Panc1 (cell line): ENCODE measurements at regions not wholly inside any gene's neighbourhood (a gene's known extent, or its start where the extent isn't known, plus 50 kb on each side); places are given as distances from the start of the nearest gene placed in this dataset.
A peak's percentile ranks its signal among the peaks of the same experiment; 100 is the strongest.

ENCODE experiments used
- ATAC-seq: fragments of 200-7000 bp; cut with Tn5 transposase; 2 replicates; pipeline ENCODE4 v1.9.1; 2020; ENCODE audit warnings: mild to moderate bottlenecking, moderate library complexity
- BruUV-seq: library from RNA; stranded (reverse); fragments of 400-500 nt; replicated peaks from 2 replicates; lab custom pipeline; 2021; lab: Mats Ljungman, UMichigan
- CTCF ChIA-PET: fragments of 300-600 bp; sonication (Branson Sonifier 250); formaldehyde crosslinking; loops from one replicate; lab custom pipeline; 2022; ENCODE audit warnings: antibody characterized with exemption; lab: Charles Lee
- POLR2A ChIA-PET: fragments of 300-600 bp; sonication (Branson Sonifier 250); formaldehyde crosslinking; loops from one replicate; lab custom pipeline; 2022; ENCODE audit warnings: antibody characterized with exemption; lab: Charles Lee
- DNase-seq: peaks from one replicate; pipeline ENCODE4 v3.0.0-alpha.2; 2010; ENCODE audit warnings: low read depth, low spot score
- H3K27ac ChIP-seq: 2 replicates; pipeline ENCODE4 v1.5.1; 2011; ENCODE audit warnings: mild to moderate bottlenecking, low read length, inconsistent platforms
- H3K27me3 ChIP-seq: fragments of 200-500 bp; sonication (Bioruptor generic); 2 replicates; pipeline ENCODE4 v1.6.0; 2014; ENCODE audit warnings: low read length, inconsistent platforms; ENCODE audit not compliant: control insufficient read depth, insufficient read depth
- H3K36me3 ChIP-seq: fragments of 200-500 bp; sonication (Bioruptor generic); 2 replicates; pipeline ENCODE4 v1.5.1; 2014; ENCODE audit warnings: inconsistent platforms, mild to moderate bottlenecking, low read length, moderate library complexity; ENCODE audit not compliant: control insufficient read depth, insufficient read depth
- H3K4me1 ChIP-seq: 2 replicates; pipeline ENCODE4 v1.5.1; 2011; ENCODE audit warnings: inconsistent platforms, mild to moderate bottlenecking, low read length, moderate library complexity; ENCODE audit not compliant: control insufficient read depth, insufficient read depth
- H3K4me3 ChIP-seq, 2 experiments: 2 replicates each; pipeline ENCODE4 v1.5.1; 2011 to 2012; ENCODE audit warnings: low read depth in 2 of 2, low read length in 2 of 2, mild to moderate bottlenecking in 2 of 2, inconsistent platforms in 1 of 2, moderate library complexity in 1 of 2
- H3K9me3 ChIP-seq: fragments of 200-500 bp; sonication (Bioruptor generic); 2 replicates; pipeline ENCODE4 v1.5.1; 2014; ENCODE audit warnings: low read depth, mild to moderate bottlenecking, inconsistent platforms, low read length, moderate library complexity; ENCODE audit not compliant: control insufficient read depth, insufficient read depth
- POLR2AphosphoS5 ChIP-seq: IDR thresholded peaks from 2 replicates; pipeline ENCODE4 v1.6.1; 2012; ENCODE audit warnings: mild to moderate bottlenecking, low read depth, low read length, moderate library complexity
- SIN3A ChIP-seq: IDR thresholded peaks from 2 replicates; pipeline ENCODE4 v1.6.1; 2012; ENCODE audit warnings: low read depth, mild to moderate bottlenecking, low read length, moderate library complexity, borderline replicate concordance; ENCODE audit not compliant: insufficient read depth
- TCF7L2 ChIP-seq: IDR thresholded peaks from 2 replicates; pipeline ENCODE4 v1.6.1; 2011; ENCODE audit warnings: mild to moderate bottlenecking, low read depth, low read length, inconsistent platforms
- in situ Hi-C: cut with HindIII; loops from 2 replicates; pipeline ENCODE4 v1.10.0; 2016; ENCODE audit warnings: low sequenced_read_pairs, low pct_unique_long_range_greater_than_20kb
- intact Hi-C: fragments of 100-400 bp; cut with micrococcal nuclease; formaldehyde crosslinking; loops from one replicate; pipeline ENCODE4 v1.10.0; 2022; ENCODE audit not compliant: unreplicated experiment
- TF ChIP-seq, protein P1 (sequence below), 2 experiments: IDR thresholded peaks; 2 replicates each; pipeline ENCODE4 v1.6.1; 2011 to 2012; ENCODE audit warnings: low read depth in 2 of 2, control low read depth in 1 of 2, low read length in 1 of 2, mild to moderate bottlenecking in 1 of 2, moderate library complexity in 1 of 2; ENCODE audit not compliant: insufficient read depth in 1 of 2
- TF ChIP-seq, protein P2 (sequence below): fragments of 450-650 bp; IDR thresholded peaks from 2 replicates; pipeline ENCODE4 v1.5.1; 2017; ENCODE audit warnings: mild to moderate bottlenecking

DNA sequence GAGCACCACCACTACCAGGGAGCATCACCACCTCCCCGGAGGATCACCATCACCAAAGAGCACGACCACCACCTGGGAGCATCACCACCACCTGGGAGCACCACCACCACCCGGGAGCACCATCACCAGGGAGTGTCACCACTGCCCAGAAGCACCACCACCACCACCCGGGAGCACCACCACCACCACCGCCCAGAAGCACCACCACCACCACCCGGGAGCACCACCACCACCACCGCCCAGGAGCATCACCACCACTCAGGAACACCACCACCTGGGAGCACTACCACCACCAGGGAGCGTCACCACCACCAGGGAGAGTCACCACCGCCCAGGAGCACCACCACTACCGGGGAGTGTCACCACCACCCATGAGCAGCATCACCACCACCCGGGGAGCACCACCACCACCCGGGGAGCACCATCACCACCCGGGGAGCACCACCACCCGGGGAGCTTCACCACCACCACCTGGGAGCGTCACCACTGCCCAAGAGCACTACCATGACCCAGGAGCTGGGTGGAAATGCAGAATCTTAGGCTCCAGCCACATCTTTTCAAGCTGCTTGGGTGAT lies 237.3 kb downstream of the SOD2 start:
- DNase-seq, result no peak
- POLR2A ChIA-PET, result no interaction called here
- no peaks in the 10 kb centered on the region for H3K36me3 ChIP-seq
- in situ Hi-C loops, result no loop called here
- TF ChIP-seq, protein P1, sequence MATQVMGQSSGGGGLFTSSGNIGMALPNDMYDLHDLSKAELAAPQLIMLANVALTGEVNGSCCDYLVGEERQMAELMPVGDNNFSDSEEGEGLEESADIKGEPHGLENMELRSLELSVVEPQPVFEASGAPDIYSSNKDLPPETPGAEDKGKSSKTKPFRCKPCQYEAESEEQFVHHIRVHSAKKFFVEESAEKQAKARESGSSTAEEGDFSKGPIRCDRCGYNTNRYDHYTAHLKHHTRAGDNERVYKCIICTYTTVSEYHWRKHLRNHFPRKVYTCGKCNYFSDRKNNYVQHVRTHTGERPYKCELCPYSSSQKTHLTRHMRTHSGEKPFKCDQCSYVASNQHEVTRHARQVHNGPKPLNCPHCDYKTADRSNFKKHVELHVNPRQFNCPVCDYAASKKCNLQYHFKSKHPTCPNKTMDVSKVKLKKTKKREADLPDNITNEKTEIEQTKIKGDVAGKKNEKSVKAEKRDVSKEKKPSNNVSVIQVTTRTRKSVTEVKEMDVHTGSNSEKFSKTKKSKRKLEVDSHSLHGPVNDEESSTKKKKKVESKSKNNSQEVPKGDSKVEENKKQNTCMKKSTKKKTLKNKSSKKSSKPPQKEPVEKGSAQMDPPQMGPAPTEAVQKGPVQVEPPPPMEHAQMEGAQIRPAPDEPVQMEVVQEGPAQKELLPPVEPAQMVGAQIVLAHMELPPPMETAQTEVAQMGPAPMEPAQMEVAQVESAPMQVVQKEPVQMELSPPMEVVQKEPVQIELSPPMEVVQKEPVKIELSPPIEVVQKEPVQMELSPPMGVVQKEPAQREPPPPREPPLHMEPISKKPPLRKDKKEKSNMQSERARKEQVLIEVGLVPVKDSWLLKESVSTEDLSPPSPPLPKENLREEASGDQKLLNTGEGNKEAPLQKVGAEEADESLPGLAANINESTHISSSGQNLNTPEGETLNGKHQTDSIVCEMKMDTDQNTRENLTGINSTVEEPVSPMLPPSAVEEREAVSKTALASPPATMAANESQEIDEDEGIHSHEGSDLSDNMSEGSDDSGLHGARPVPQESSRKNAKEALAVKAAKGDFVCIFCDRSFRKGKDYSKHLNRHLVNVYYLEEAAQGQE (IDR thresholded peaks at IDR 0.05; ENCODE audit: insufficient read depth in 1 of 2, low read depth in 2 of 2, low read length in 1 of 2), result no peak
- TF ChIP-seq POLR2AphosphoS5 (no peak), TCF7L2 (no peak), SIN3A (no peak)
- TF ChIP-seq, protein P2, sequence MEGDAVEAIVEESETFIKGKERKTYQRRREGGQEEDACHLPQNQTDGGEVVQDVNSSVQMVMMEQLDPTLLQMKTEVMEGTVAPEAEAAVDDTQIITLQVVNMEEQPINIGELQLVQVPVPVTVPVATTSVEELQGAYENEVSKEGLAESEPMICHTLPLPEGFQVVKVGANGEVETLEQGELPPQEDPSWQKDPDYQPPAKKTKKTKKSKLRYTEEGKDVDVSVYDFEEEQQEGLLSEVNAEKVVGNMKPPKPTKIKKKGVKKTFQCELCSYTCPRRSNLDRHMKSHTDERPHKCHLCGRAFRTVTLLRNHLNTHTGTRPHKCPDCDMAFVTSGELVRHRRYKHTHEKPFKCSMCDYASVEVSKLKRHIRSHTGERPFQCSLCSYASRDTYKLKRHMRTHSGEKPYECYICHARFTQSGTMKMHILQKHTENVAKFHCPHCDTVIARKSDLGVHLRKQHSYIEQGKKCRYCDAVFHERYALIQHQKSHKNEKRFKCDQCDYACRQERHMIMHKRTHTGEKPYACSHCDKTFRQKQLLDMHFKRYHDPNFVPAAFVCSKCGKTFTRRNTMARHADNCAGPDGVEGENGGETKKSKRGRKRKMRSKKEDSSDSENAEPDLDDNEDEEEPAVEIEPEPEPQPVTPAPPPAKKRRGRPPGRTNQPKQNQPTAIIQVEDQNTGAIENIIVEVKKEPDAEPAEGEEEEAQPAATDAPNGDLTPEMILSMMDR, result no peak
- H3K4me3 ChIP-seq, result no peak overlapping the region
- CTCF ChIA-PET, result no interaction called here
- H3K27me3 ChIP-seq, result no peaks in the 10 kb centered on the region
- H3K27ac ChIP-seq, result no peak overlapping the region
- ATAC-seq, result no peak
- intact Hi-C loops, result no loop called here
- no peaks in the 10 kb centered on the region for H3K9me3 ChIP-seq
- no peaks in the 10 kb centered on the region for H3K4me1 ChIP-seq
- no TSS peak for BruUV-seq

DNA sequence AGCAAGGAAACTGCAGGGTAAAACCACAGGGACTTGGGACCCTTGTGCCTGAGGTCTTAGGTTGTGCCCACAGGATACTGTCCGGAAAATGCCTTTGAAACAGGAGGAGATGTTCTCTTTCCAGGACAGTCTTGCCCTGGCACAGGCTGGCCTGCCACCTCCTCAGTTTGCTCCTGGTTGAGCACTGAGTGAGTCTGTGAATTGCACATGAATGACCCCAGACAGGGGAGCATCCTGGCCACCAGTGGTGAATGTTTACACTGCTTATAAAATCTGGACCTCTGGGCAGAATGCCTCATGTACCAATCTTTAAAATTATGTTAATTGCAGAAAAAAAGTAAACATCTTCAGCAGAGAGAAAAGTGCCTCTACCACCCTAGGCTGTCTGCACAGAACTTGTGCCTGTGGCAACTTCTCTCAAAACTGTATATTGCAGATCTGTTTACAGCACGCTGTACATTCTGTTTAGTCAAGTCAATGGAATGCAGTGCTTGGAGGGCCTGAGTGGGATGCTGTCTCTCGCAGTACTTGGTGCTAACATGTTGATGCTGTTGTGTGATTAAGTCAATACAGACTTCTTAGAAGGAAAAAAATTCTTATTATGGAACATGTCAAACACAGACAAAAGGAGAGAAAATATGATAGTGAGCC lies 242.1 kb downstream of the SOD2 start:
- POLR2A ChIA-PET, result no interaction called here
- no peak overlapping the region for H3K4me3 ChIP-seq
- H3K36me3 ChIP-seq, result no peaks in the 10 kb centered on the region
- H3K9me3 ChIP-seq, result no peaks in the 10 kb centered on the region
- CTCF ChIA-PET, result no interaction called here
- in situ Hi-C loops, result no loop called here
- TF ChIP-seq POLR2AphosphoS5 (no peak), SIN3A (no peak), TCF7L2 (no peak)
- TF ChIP-seq, protein P2, result no peak
- TF ChIP-seq, protein P1 (IDR thresholded peaks at IDR 0.05; ENCODE audit: insufficient read depth in 1 of 2, low read depth in 2 of 2, low read length in 1 of 2), result no peak
- intact Hi-C loops, result no loop called here
- no TSS peak for BruUV-seq
- peaks cover 15% of the 10 kb centered on the region for H3K27me3 ChIP-seq
- no peaks in the 10 kb centered on the region for H3K4me1 ChIP-seq
- DNase-seq (no peak), ATAC-seq (peak; percentile 72; the same call in 1 of the 2 replicates)
- H3K27ac ChIP-seq, result no peak overlapping the region
